Tongue (tissue), 2 donors: ENCODE measurements at regions not wholly inside any gene's neighbourhood (a gene's known extent, or its start where the extent isn't known, plus 50 kb on each side); places are given as distances from the start of the nearest gene placed in this dataset. TPM values are rescaled to one million over a fixed set of nuclear protein-coding genes. Genes with fewer than 3 reads are reported as not detected.
A peak's percentile ranks its signal among the peaks of the same experiment; 100 is the strongest.
"Not testable (repeated sequence)": the region's sequence is repeated elsewhere in the genome, so short reads cannot be mapped to it uniquely, and the experiment has no call there.

Experiments used
- DNase-seq: peaks from one replicate; pipeline ENCODE4 v3.0.0-alpha.2; 2015
- small RNA-seq: library from RNA; depleted of rRNA; stranded (forward); fragments of <200 nt; gene quantifications from one replicate; pipeline ENCODE3, GENCODE V24; 2014; ENCODE audit warnings: low replicate concordance

GRCh38 chr11:90282551-90283071 is 59.8 kb upstream of the CHORDC1 start:
- not testable (repeated sequence) for DNase-seq

DNA sequence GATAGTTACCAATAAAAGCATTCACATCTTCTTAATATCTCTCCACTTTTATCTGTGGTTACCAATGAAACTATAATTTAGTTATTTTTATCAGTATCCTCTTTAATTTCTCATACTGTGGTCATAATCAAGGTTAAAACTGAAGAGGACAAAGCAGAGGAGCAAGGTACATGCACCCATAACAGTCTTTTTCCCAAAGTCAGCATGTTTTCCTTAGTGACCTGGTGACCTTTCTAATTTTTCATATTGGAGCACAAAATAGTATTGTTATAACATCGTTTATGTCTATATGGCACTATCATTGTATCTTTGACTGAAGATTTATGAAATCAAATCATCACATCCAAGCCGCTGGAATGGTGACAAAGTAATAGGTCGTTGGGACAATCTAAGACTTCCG is 51.5 kb upstream of the CHORDC1 start:
- no peak for DNase-seq

Small RNAs in the stretch of these regions (small RNA-seq; reads per million reads assigned to genes)
- gene AP001002.3 (not detected), gene MIR1261 (not detected), gene MIR4490 (0.68 reads per million, percentile 80 among the genes with 10 or more reads in this experiment)
